BE2C (cell line): ENCODE measurements at regions not wholly inside any gene's neighbourhood (a gene's known extent, or its start where the extent isn't known, plus 50 kb on each side); places are given as distances from the start of the nearest gene placed in this dataset.

Source experiments
- DNase-seq: peaks from one replicate; pipeline ENCODE4 v3.0.0-alpha.2; 2020
- H3K27me3 ChIP-seq: fragments of 250-450 bp; sonication (Bioruptor Pico); 2 replicates; pipeline ENCODE4 v1.5.1; 2020; ENCODE audit warnings: mild to moderate bottlenecking
- H3K36me3 ChIP-seq: fragments of 250-450 bp; sonication (Bioruptor Pico); 2 replicates; pipeline ENCODE4 v1.5.1; 2020; ENCODE audit warnings: mild to moderate bottlenecking
- H3K4me1 ChIP-seq: fragments of 250-450 bp; sonication (Bioruptor Pico); 2 replicates; pipeline ENCODE4 v1.5.1; 2020
- H3K4me3 ChIP-seq: 2 replicates; pipeline ENCODE4 v1.5.1; 2011; ENCODE audit warnings: low read depth, low read length
- H3K9me3 ChIP-seq: fragments of 250-450 bp; sonication (Bioruptor Pico); 2 replicates; pipeline ENCODE4 v1.5.1; 2020
- CTCF ChIP-seq: IDR thresholded peaks from 2 replicates; pipeline ENCODE4 v1.5.1; 2012; ENCODE audit warnings: mild to moderate bottlenecking, low read depth, low read length

- H3K4me3 ChIP-seq: no peak overlapping the region
- no peaks in the 10 kb centered on the region for H3K36me3 ChIP-seq
- no peak for TF ChIP-seq CTCF
- no peaks in the 10 kb centered on the region for H3K4me1 ChIP-seq
- DNase-seq: no peak
- no peaks in the 10 kb centered on the region for H3K9me3 ChIP-seq
- H3K27me3 ChIP-seq: no peaks in the 10 kb centered on the region
These were observed 221.4 kb upstream of the SUCLG2 start for GRCh38 chr3:67875858-67876257.

GRCh38 chr3:67875338-67875737 lies 220.9 kb upstream of the SUCLG2 start:
- Histone ChIP-seq H3K36me3 (no peaks in the 10 kb centered on the region), H3K9me3 (no peaks in the 10 kb centered on the region), H3K27me3 (no peaks in the 10 kb centered on the region), H3K4me1 (no peaks in the 10 kb centered on the region), H3K4me3 (no peak overlapping the region)
- TF ChIP-seq CTCF: no peak
- DNase-seq: no peak

- Histone ChIP-seq H3K4me1 (no peaks in the 10 kb centered on the region), H3K27me3 (no peaks in the 10 kb centered on the region), H3K4me3 (no peak overlapping the region), H3K9me3 (no peaks in the 10 kb centered on the region), H3K36me3 (no peaks in the 10 kb centered on the region)
- TF ChIP-seq CTCF: no peak
- no peak for DNase-seq
These were observed 216.1 kb upstream of the SUCLG2 start for GRCh38 chr3:67870477-67870876.

GRCh38 chr3:67866571-67866970 lies 212.2 kb upstream of the SUCLG2 start:
- DNase-seq: no peak
- TF ChIP-seq CTCF: no peak
- no peaks in the 10 kb centered on the region for H3K36me3 ChIP-seq
- H3K4me3 ChIP-seq: no peak overlapping the region
- no peaks in the 10 kb centered on the region for H3K4me1 ChIP-seq
- H3K27me3 ChIP-seq: no peaks in the 10 kb centered on the region
- no peaks in the 10 kb centered on the region for H3K9me3 ChIP-seq

GRCh38 chr3:67864587-67865183 lies 210.3 kb upstream of the SUCLG2 start:
- H3K9me3 ChIP-seq: no peaks in the 10 kb centered on the region
- DNase-seq: no peak
- no peaks in the 10 kb centered on the region for H3K36me3 ChIP-seq
- no peaks in the 10 kb centered on the region for H3K27me3 ChIP-seq
- no peak overlapping the region for H3K4me3 ChIP-seq
- no peak for TF ChIP-seq CTCF
- H3K4me1 ChIP-seq: no peaks in the 10 kb centered on the region

GRCh38 chr3:67863869-67864268 lies 209.5 kb upstream of the SUCLG2 start:
- H3K27me3 ChIP-seq: no peaks in the 10 kb centered on the region
- no peaks in the 10 kb centered on the region for H3K9me3 ChIP-seq
- no peaks in the 10 kb centered on the region for H3K36me3 ChIP-seq
- H3K4me1 ChIP-seq: no peaks in the 10 kb centered on the region
- DNase-seq: no peak
- H3K4me3 ChIP-seq: no peak overlapping the region
- TF ChIP-seq CTCF: peak; percentile 51
